Fibroblast of lung (primary cell): ENCODE measurements at regions not wholly inside any gene's neighbourhood (a gene's known extent, or its start where the extent isn't known, plus 50 kb on each side); places are given as distances from the start of the nearest gene placed in this dataset.

ENCODE experiments used
- CTCF ChIP-seq, 2 donors: IDR thresholded peaks in 1 of 2; conservative IDR thresholded peaks in 1 of 2; 1 replicate in 1 of 2; 2 replicates in 1 of 2; pipeline ENCODE4 v1.5.1; 2011 to 2012; ENCODE audit warnings: low read length in 2 of 2, control low read depth in 1 of 2, inconsistent platforms in 1 of 2, low read depth in 1 of 2, mild to moderate bottlenecking in 1 of 2
- EZH2 ChIP-seq: IDR thresholded peaks from 2 replicates; pipeline ENCODE4 v1.5.1; 2012; ENCODE audit warnings: low read length, control low read depth, mild to moderate bottlenecking; ENCODE audit errors: missing control alignments

- no peak for TF ChIP-seq CTCF (conservative IDR thresholded peaks at IDR 0.05 in 1 of 2, IDR thresholded peaks at IDR 0.05 in 1 of 2; ENCODE audit: low read depth in 1 of 2, low read length in 2 of 2)
- no peak for TF ChIP-seq EZH2
Measured at GRCh38 chr9:75454043-75454442, 365.7 kb downstream of the OSTF1 start.
